Middle frontal gyrus (tissue), 1 donor: ENCODE measurements at regions not wholly inside any gene's neighbourhood (a gene's known extent, or its start where the extent isn't known, plus 50 kb on each side); places are given as distances from the start of the nearest gene placed in this dataset.

Experiments
- DNase-seq: peaks from one replicate; pipeline ENCODE4 v3.0.0-alpha.2; 2015; ENCODE audit warnings: low spot score; ENCODE audit errors: extremely low spot score

- no peak for DNase-seq
Observed at GRCh38 chr18:23384778-23385736, 68.0 kb upstream of the RIOK3 start.

- no peak for DNase-seq
Observed at GRCh38 chr18:23386317-23386716, 66.8 kb upstream of the RIOK3 start.

- DNase-seq: no peak
Observed at GRCh38 chr18:23387265-23387664, 65.8 kb upstream of the RIOK3 start.

GRCh38 chr18:23388357-23388756 lies 64.7 kb upstream of the RIOK3 start:
- no peak for DNase-seq

GRCh38 chr18:23391156-23391555 lies 61.9 kb upstream of the RIOK3 start:
- no peak for DNase-seq

- DNase-seq: no peak
Observed at GRCh38 chr18:23397907-23398306, 55.2 kb upstream of the RIOK3 start.

GRCh38 chr18:23398401-23398800 lies 54.7 kb upstream of the RIOK3 start:
- no peak for DNase-seq

- no peak for DNase-seq
Observed at GRCh38 chr18:23399067-23399466, 54.0 kb upstream of the RIOK3 start.

- no peak for DNase-seq
Observed at GRCh38 chr18:23400918-23401317, 52.2 kb upstream of the RIOK3 start.

- DNase-seq: no peak
Observed at GRCh38 chr18:23401400-23402347, 51.4 kb upstream of the RIOK3 start.
